HUES64 (cell line): ENCODE measurements at regions not wholly inside any gene's neighbourhood (a gene's known extent, or its start where the extent isn't known, plus 50 kb on each side); places are given as distances from the start of the nearest gene placed in this dataset.

ENCODE experiments used
- H3K27ac ChIP-seq: 2 replicates; pipeline ENCODE4 v1.7.0; 2013; ENCODE audit warnings: low read depth, low read length, inconsistent platforms
- H3K27me3 ChIP-seq: 2 replicates; pipeline ENCODE4 v1.6.1; 2013; ENCODE audit warnings: mild to moderate bottlenecking, low read length; ENCODE audit not compliant: insufficient read depth
- H3K36me3 ChIP-seq: 2 replicates; pipeline ENCODE4 v1.6.1; 2013; ENCODE audit warnings: mild to moderate bottlenecking, low read length; ENCODE audit not compliant: insufficient read depth
- H3K4me1 ChIP-seq: 2 replicates; pipeline ENCODE4 v1.6.1; 2013; ENCODE audit warnings: mild to moderate bottlenecking, low read length, moderate library complexity; ENCODE audit not compliant: insufficient read depth
- H3K4me3 ChIP-seq: 2 replicates; pipeline ENCODE4 v1.5.1; 2013; ENCODE audit warnings: mild to moderate bottlenecking, low read length, moderate library complexity
- H3K9ac ChIP-seq: 2 replicates; pipeline ENCODE4 v1.6.1; 2013; ENCODE audit warnings: mild to moderate bottlenecking, low read depth, low read length
- H3K9me3 ChIP-seq: 2 replicates; pipeline ENCODE4 v1.6.1; 2013; ENCODE audit warnings: low read depth, low read length; ENCODE audit not compliant: insufficient read depth
- WGBS: fragments of 150-250, 120-280 bp; methylation state at CpG from one replicate; pipeline ENCODE4 v1.1.7; 2013; ENCODE audit warnings: missing lambda C conversion rate; 5-methylcytosine and 5-hydroxymethylcytosine counted together

GRCh38 chr18:10020171-10020570, 106.4 kb downstream of the VAPA start:
- no peak overlapping the region for H3K4me3 ChIP-seq
- H3K36me3 ChIP-seq = no peaks in the 10 kb centered on the region
- H3K27ac ChIP-seq = no peak overlapping the region
- no peaks in the 10 kb centered on the region for H3K9me3 ChIP-seq
- H3K4me1 ChIP-seq = no peaks in the 10 kb centered on the region
- H3K9ac ChIP-seq = no peak overlapping the region
- no peaks in the 10 kb centered on the region for H3K27me3 ChIP-seq
- 86% methylated on average over 6 of the region's 6 CpGs for WGBS

DNA sequence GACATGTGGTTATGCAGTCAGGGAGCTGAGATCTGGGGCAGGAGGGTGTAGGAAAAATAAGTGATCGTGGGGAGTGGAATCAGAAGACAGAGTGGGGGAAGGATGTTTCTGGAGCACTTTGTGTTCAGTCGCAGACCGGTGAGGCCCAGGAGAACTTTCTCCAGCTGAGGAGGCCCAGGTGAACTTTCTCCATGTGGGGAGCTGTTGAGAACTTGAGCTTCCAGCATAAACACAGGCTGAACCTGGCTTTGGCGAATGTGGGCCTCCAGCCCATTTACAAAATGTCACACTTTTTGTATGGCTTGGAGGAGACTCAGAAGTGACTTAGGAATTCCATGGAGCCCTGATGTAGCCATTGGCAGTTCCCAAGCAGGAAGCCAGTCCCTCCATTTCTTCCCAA, 108.5 kb downstream of the VAPA start:
- Histone ChIP-seq H3K4me3 (no peak overlapping the region), H3K27me3 (no peaks in the 10 kb centered on the region), H3K27ac (no peak overlapping the region), H3K36me3 (no peaks in the 10 kb centered on the region), H3K4me1 (no peaks in the 10 kb centered on the region), H3K9me3 (no peaks in the 10 kb centered on the region), H3K9ac (no peak overlapping the region)
- WGBS = 90% methylated on average over 4 of the region's 4 CpGs

DNA sequence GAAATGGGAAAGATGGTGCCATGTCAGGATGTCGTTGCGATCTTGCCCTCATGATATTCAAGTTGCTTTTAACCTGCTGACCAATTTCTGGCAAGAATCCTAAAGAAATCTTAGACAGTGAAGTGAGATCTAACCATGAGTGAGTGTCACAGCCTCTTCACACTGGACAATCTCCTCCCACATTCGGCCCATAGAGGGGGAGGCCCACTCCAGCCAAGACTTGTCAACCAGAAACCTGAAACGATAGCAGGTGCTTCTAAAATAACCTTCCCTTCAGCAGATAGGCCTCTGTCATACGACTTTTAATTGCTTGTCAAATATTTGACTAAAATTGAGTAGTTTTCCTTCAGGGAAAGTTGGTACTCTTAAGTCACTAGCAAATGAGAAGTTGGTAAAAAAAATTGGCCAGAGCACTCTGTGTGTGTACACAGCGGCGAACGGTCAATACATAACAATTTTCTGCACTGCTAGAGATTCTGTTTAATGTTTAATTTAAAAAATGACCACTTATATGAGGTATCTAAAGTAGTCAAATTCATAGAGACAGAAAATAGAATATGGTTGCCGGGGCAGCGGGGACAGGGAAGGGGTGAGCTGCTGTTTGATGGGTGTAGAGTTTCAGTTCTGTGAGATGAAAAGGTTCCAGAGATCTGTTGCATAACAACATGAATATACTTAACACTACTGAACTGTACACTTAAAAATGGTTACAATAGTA, 110.2 kb downstream of the VAPA start:
- H3K4me3 ChIP-seq = no peak overlapping the region
- no peak overlapping the region for H3K9ac ChIP-seq
- H3K4me1 ChIP-seq = no peaks in the 10 kb centered on the region
- H3K27ac ChIP-seq = no peak overlapping the region
- 95% methylated on average over 10 of the region's 10 CpGs for WGBS
- no peaks in the 10 kb centered on the region for H3K36me3 ChIP-seq
- H3K9me3 ChIP-seq = no peaks in the 10 kb centered on the region
- no peaks in the 10 kb centered on the region for H3K27me3 ChIP-seq

- Histone ChIP-seq H3K9ac (no peak overlapping the region), H3K4me1 (no peaks in the 10 kb centered on the region), H3K4me3 (no peak overlapping the region), H3K9me3 (no peaks in the 10 kb centered on the region), H3K27ac (no peak overlapping the region), H3K36me3 (no peaks in the 10 kb centered on the region), H3K27me3 (no peaks in the 10 kb centered on the region)
- 92% methylated on average over 15 of the region's 15 CpGs for WGBS
Observed at GRCh38 chr18:10025711-10026670, 112.2 kb downstream of the VAPA start.

DNA sequence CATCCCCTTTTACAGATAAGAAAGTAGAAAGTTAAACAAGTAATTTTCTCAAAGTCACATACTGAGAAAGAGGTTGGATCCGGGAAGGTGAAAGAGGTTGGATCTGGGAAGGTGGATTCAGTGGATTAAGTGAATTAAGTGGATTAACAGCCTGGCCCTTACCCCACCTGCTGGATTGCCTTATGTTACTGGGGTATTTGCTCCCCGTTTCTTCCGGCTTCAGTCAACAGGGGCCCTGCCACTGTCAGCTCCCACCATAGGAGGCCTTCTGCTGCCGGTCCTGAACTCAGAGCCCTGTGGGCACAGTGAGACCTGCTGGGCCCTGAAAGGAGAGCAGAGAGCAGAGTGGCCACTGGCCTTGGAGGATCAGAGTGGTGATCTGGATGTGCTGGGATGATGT, 113.2 kb downstream of the VAPA start:
- H3K4me1 ChIP-seq = no peaks in the 10 kb centered on the region
- H3K9me3 ChIP-seq = no peaks in the 10 kb centered on the region
- no peak overlapping the region for H3K27ac ChIP-seq
- no peaks in the 10 kb centered on the region for H3K27me3 ChIP-seq
- no peak overlapping the region for H3K9ac ChIP-seq
- H3K36me3 ChIP-seq = no peaks in the 10 kb centered on the region
- 93% methylated on average over 4 of the region's 4 CpGs for WGBS
- H3K4me3 ChIP-seq = no peak overlapping the region

DNA sequence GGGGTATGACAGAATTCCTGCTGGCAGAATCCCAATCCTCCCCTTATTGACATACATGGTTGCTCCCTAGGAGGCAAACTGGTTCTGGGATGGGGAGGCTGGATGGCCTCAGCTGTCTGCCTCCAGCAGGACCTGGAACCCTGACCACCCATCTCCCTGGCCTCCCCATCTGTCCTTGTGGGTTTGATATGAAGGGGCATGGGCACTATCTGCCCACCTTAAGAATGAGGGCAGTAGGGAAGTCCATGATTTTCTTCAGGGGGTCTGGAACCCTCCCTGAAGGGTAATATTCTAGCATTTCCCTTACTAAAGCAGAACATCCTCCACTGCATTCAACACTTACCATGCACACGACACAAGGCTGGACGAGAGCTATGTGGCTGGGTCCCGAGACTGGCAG, 113.6 kb downstream of the VAPA start:
- no peak overlapping the region for H3K27ac ChIP-seq
- no peaks in the 10 kb centered on the region for H3K27me3 ChIP-seq
- no peak overlapping the region for H3K4me3 ChIP-seq
- H3K9me3 ChIP-seq = no peaks in the 10 kb centered on the region
- H3K4me1 ChIP-seq = no peaks in the 10 kb centered on the region
- H3K9ac ChIP-seq = no peak overlapping the region
- 90% methylated on average over 3 of the region's 3 CpGs for WGBS
- no peaks in the 10 kb centered on the region for H3K36me3 ChIP-seq

GRCh38 chr18:10029711-10030110, 115.9 kb downstream of the VAPA start:
- Histone ChIP-seq H3K9me3 (no peaks in the 10 kb centered on the region), H3K4me1 (peaks cover 4% of the 10 kb centered on the region; the same call in 1 of the 2 replicates), H3K27ac (no peak overlapping the region), H3K36me3 (no peaks in the 10 kb centered on the region), H3K9ac (no peak overlapping the region), H3K27me3 (no peaks in the 10 kb centered on the region), H3K4me3 (no peak overlapping the region)
- 94% methylated on average over 10 of the region's 10 CpGs for WGBS

DNA sequence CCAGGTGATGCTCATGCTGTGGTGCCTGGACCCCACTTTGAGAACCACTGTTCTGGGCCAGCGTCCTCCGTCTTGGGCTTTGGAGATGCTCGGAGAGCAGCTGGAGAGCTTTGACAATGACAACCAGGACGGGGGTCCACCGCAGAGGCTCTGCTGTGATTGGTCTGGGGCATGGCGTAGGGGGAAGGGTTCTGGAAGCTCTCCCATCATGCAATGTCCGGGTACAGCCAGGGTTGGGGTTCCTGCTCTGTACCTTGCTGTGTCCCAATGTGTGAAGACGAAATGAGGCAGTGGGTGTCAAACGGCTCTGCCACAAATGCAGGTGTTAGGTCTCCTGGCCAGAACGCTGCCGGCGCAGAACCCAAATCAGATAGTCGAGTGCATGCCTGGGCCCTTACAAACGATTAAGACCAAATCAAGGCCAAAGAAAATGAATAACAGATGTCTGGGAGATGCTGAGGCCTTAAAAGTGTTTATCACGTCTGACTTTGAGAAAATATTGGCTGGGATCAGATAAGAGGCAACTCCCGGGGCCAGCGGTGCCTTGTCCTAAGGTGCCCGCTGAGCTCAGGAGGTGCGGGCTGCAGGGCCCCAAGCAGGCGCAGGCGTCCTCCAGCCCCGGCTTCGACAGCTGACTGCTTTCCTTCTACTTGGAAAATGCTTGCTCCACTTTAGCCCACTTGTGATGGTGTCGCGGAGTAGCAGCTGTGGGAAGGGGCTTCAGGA, 117.2 kb downstream of the VAPA start:
- H3K36me3 ChIP-seq = no peaks in the 10 kb centered on the region
- H3K4me3 ChIP-seq = no peak overlapping the region
- H3K9ac ChIP-seq = no peak overlapping the region
- H3K27ac ChIP-seq = no peak overlapping the region
- no peaks in the 10 kb centered on the region for H3K9me3 ChIP-seq
- H3K27me3 ChIP-seq = no peaks in the 10 kb centered on the region
- 90% methylated on average over 25 of the region's 25 CpGs for WGBS
- peaks cover 4% of the 10 kb centered on the region; the same call in 1 of the 2 replicates for H3K4me1 ChIP-seq

GRCh38 chr18:10032331-10033015, 118.7 kb downstream of the VAPA start:
- no peaks in the 10 kb centered on the region for H3K36me3 ChIP-seq
- H3K27ac ChIP-seq = no peak overlapping the region
- 66% methylated on average over 46 of the region's 46 CpGs for WGBS
- H3K9ac ChIP-seq = peak overlapping the region; percentile 42
- peaks cover 4% of the 10 kb centered on the region; the same call in 1 of the 2 replicates for H3K4me1 ChIP-seq
- no peaks in the 10 kb centered on the region for H3K9me3 ChIP-seq
- H3K4me3 ChIP-seq = peak overlapping the region; percentile 39; the same call in 1 of the 2 replicates
- no peaks in the 10 kb centered on the region for H3K27me3 ChIP-seq

DNA sequence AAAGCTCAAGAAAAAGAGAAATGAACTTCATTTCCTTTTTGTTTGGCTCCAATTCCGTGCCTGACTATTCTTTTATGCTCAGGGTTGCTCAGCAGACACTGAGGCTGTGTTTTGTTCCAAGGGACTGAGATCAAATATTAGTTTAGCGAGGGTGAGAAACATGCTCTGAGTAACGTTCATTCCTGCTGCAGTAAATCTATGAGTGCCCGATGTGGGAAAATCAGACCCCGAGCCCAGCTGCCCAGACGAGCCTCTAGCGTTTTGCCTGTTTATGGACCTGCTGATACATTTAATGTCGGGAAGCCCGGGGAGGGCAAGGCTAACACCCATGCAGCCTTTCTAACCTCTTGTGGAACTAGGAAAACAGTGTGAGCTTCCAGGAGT, 119.2 kb downstream of the VAPA start:
- H3K27ac ChIP-seq = no peak overlapping the region

More for the DNA sequence above, 119.2 kb downstream of the VAPA start:
- H3K9me3 ChIP-seq = no peaks in the 10 kb centered on the region
- H3K27me3 ChIP-seq = no peaks in the 10 kb centered on the region
- H3K4me1 ChIP-seq = peaks cover 4% of the 10 kb centered on the region; the same call in 1 of the 2 replicates
- WGBS = 93% methylated on average over 9 of the region's 9 CpGs
- H3K4me3 ChIP-seq = no peak overlapping the region
- H3K36me3 ChIP-seq = no peaks in the 10 kb centered on the region
- peak overlapping the region; percentile 42; the same call in 1 of the 2 replicates for H3K9ac ChIP-seq
